ENCODE measurements at regions not wholly inside any gene's neighbourhood (a gene's known extent, or its start where the extent isn't known, plus 50 kb on each side); places are given as distances from the start of the nearest gene placed in this dataset.

DNA sequence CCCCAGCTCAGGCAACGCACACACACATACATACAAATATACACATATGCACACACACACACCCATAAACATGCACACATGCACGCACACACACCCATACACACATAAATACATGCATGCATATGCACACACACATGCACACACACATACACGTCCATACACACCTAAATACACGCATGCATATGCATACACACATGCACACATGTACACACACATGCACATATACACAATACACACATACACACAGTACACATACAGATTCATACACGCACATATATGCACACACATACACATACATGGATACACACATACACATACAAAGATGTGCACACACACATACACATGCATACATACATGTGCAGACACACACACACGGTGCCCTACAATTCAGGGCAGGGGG, 496.6 kb downstream of the TBC1D22A start:
- Histone ChIP-seq H2BK20ac (ENCODE audit: low read depth, low read length) (no peak overlapping the region), H2AK5ac (ENCODE audit: low read depth, low read length) (no peak overlapping the region), H4K20me1 (ENCODE audit: insufficient read depth, low read length) (no peaks in the 10 kb centered on the region), H3K4me2 (ENCODE audit: low read depth, low read length) (no peak overlapping the region), H4K5ac (ENCODE audit: low read depth, low read length) (no peak overlapping the region), H3K23ac (ENCODE audit: low read depth, low read length) (no peak overlapping the region), H3K9ac (ENCODE audit: low read depth, low read length) (no peak overlapping the region), H4K91ac (ENCODE audit: insufficient read depth, low read depth, low read length) (no peak overlapping the region), H3K9me1 (ENCODE audit: insufficient read depth, low read length) (no peaks in the 10 kb centered on the region), H3K14ac (replicated peaks; ENCODE audit: low read depth, low read length) (no peak overlapping the region), H3K18ac (ENCODE audit: low read depth, low read length) (no peak overlapping the region), H2BK15ac (ENCODE audit: low read depth, low read length) (no peak overlapping the region), H3K9me3 (ENCODE audit: control insufficient read depth, insufficient read depth, low read length) (0 out of 2 replicates have a peak, but pooled peaks cover 2% of the 10 kb centered on the region), H3K56ac (ENCODE audit: extremely low read depth, insufficient read depth, low read length) (no peak overlapping the region), H2AFZ (replicated peaks; ENCODE audit: low read length, poor library complexity) (no peak overlapping the region), H3K4ac (ENCODE audit: low read depth, low read length) (no peak overlapping the region), H3K4me3 (ENCODE audit: insufficient read depth, low read depth, low read length) (no peak overlapping the region), H2AK9ac (replicated peaks; ENCODE audit: low read depth, low read length, poor library complexity) (no peak overlapping the region), H3K79me1 (ENCODE audit: low read depth in 1 of 2, low read length in 2 of 2) (no peaks in the 10 kb centered on the region), H3K36me3 (ENCODE audit: control insufficient read depth, insufficient read depth, low read length) (no peaks in the 10 kb centered on the region), H4K8ac (ENCODE audit: low read depth in 2 of 2, low read length in 2 of 2) (no peak overlapping the region), H3K27ac (ENCODE audit: insufficient read depth, low read length) (no peak overlapping the region), H2BK5ac (ENCODE audit: low read depth, low read length, poor library complexity, severe bottlenecking) (no peak overlapping the region), H3K27me3 (ENCODE audit: control insufficient read depth, insufficient read depth, low read length) (no peaks in the 10 kb centered on the region), H2BK120ac (ENCODE audit: low read depth, low read length) (no peak overlapping the region), H3K4me1 (ENCODE audit: control insufficient read depth, insufficient read depth, low read length) (no peaks in the 10 kb centered on the region)
- DNase-seq = no peak
- ATAC-seq (ENCODE audit: low read depth) = no peak
- WGBS, 2 experiments (ENCODE audit: extremely low coverage in 2 of 2, insufficient read length in 1 of 2) = 46% methylated on average over 5 of the region's 6 CpGs; no CpG with 5 or more reads in 1 of the 2 experiments
- no TSS peak for BruUV-seq (replicated peaks)
- dilution Hi-C loops (cut with HindIII; ENCODE audit: low sequenced_read_pairs, unreplicated experiment) (no loop called here), intact Hi-C loops (cut with micrococcal nuclease) (no loop called here), in situ Hi-C loops (cut with MboI; ENCODE audit: low sequenced_read_pairs) (no loop called here)
- ChIA-PET POLR2A (ENCODE audit: unreplicated experiment) (no interaction called here), CTCF (no interaction called here)
- no peak for TF ChIP-seq BHLHE40 (IDR thresholded peaks at IDR 0.05; ENCODE audit: low read depth, low read length)
- no peak for TF ChIP-seq NFE2L2 (IDR thresholded peaks at IDR 0.05; ENCODE audit: low read depth, low read length)
- no peak for TF ChIP-seq MXI1 (IDR thresholded peaks at IDR 0.05; ENCODE audit: borderline replicate concordance, low read depth, low read length)
- TF ChIP-seq, protein P1, sequence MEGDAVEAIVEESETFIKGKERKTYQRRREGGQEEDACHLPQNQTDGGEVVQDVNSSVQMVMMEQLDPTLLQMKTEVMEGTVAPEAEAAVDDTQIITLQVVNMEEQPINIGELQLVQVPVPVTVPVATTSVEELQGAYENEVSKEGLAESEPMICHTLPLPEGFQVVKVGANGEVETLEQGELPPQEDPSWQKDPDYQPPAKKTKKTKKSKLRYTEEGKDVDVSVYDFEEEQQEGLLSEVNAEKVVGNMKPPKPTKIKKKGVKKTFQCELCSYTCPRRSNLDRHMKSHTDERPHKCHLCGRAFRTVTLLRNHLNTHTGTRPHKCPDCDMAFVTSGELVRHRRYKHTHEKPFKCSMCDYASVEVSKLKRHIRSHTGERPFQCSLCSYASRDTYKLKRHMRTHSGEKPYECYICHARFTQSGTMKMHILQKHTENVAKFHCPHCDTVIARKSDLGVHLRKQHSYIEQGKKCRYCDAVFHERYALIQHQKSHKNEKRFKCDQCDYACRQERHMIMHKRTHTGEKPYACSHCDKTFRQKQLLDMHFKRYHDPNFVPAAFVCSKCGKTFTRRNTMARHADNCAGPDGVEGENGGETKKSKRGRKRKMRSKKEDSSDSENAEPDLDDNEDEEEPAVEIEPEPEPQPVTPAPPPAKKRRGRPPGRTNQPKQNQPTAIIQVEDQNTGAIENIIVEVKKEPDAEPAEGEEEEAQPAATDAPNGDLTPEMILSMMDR (conservative IDR thresholded peaks at IDR 0.05; ENCODE audit: low read depth, low read length) = no peak
- no peak for TF ChIP-seq MAFK (IDR thresholded peaks at IDR 0.05; ENCODE audit: low read depth, low read length)
- no peak for TF ChIP-seq RCOR1 (IDR thresholded peaks at IDR 0.05; ENCODE audit: insufficient replicate concordance, low read length)
- TF ChIP-seq RFX5 (IDR thresholded peaks at IDR 0.05; ENCODE audit: low read depth, low read length) = no peak
- TF ChIP-seq, protein P2, sequence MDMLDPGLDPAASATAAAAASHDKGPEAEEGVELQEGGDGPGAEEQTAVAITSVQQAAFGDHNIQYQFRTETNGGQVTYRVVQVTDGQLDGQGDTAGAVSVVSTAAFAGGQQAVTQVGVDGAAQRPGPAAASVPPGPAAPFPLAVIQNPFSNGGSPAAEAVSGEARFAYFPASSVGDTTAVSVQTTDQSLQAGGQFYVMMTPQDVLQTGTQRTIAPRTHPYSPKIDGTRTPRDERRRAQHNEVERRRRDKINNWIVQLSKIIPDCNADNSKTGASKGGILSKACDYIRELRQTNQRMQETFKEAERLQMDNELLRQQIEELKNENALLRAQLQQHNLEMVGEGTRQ (IDR thresholded peaks at IDR 0.05; ENCODE audit: low read depth, low read length) = no peak
- TF ChIP-seq RAD21 (IDR thresholded peaks at IDR 0.05; ENCODE audit: low read length) = no peak
- no peak for TF ChIP-seq CEBPB (IDR thresholded peaks at IDR 0.05; ENCODE audit: low read depth, low read length)
- TF ChIP-seq SMC3 (IDR thresholded peaks at IDR 0.05; ENCODE audit: low read depth, low read length) = no peak
- no peak for TF ChIP-seq MAZ (IDR thresholded peaks at IDR 0.05; ENCODE audit: borderline replicate concordance, low read depth, low read length)
- TF ChIP-seq, protein P3, sequence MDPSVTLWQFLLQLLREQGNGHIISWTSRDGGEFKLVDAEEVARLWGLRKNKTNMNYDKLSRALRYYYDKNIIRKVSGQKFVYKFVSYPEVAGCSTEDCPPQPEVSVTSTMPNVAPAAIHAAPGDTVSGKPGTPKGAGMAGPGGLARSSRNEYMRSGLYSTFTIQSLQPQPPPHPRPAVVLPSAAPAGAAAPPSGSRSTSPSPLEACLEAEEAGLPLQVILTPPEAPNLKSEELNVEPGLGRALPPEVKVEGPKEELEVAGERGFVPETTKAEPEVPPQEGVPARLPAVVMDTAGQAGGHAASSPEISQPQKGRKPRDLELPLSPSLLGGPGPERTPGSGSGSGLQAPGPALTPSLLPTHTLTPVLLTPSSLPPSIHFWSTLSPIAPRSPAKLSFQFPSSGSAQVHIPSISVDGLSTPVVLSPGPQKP (IDR thresholded peaks at IDR 0.05; ENCODE audit: borderline replicate concordance, low read depth, low read length) = no peak
- no peak for TF ChIP-seq CHD1 (IDR thresholded peaks at IDR 0.05; ENCODE audit: low read depth, low read length)
- TF ChIP-seq POLR2A (IDR thresholded peaks at IDR 0.05; ENCODE audit: low read depth, low read length) = no peak
- TF ChIP-seq FOS (IDR thresholded peaks at IDR 0.05; ENCODE audit: low read depth, low read length) = no peak

All from IMR-90 (cell line).